Astrocyte (in vitro differentiated cells and primary cell): ENCODE measurements at regions not wholly inside any gene's neighbourhood (a gene's known extent, or its start where the extent isn't known, plus 50 kb on each side); places are given as distances from the start of the nearest gene placed in this dataset.

Experiments used
- DNase-seq: peaks from one replicate; pipeline ENCODE4 v3.0.0-alpha.2; 2010; ENCODE audit warnings: low read depth
- FAIRE-seq: peaks from 2 replicates; lab custom pipeline; 2011; peaks lifted over from hg19 to GRCh38; lab: Jason Lieb, UNC
- H2AFZ ChIP-seq: 2 replicates; pipeline ENCODE4 v1.6.0; 2012; ENCODE audit warnings: low read depth, low read length, inconsistent platforms
- H3K27ac ChIP-seq: 2 replicates; pipeline ENCODE4 v1.5.1; 2011; ENCODE audit warnings: low read depth, low read length, inconsistent platforms
- H3K27me3 ChIP-seq: 2 replicates; pipeline ENCODE4 v1.6.0; 2011; ENCODE audit warnings: low read length, inconsistent platforms; ENCODE audit not compliant: insufficient read depth
- H3K36me3 ChIP-seq: 2 replicates; pipeline ENCODE4 v1.5.1; 2011; ENCODE audit warnings: low read length, inconsistent platforms; ENCODE audit not compliant: insufficient read depth
- H3K4me1 ChIP-seq: 2 replicates; pipeline ENCODE4 v1.5.1; 2011; ENCODE audit warnings: low read length, inconsistent platforms; ENCODE audit not compliant: insufficient read depth
- H3K4me2 ChIP-seq: 2 replicates; pipeline ENCODE4 v1.6.0; 2012; ENCODE audit warnings: low read length, inconsistent platforms
- H3K4me3 ChIP-seq: 2 replicates; pipeline ENCODE4 v1.5.1; 2011; ENCODE audit warnings: low read depth, mild to moderate bottlenecking, low read length, inconsistent platforms; ENCODE audit not compliant: insufficient read depth
- H3K79me2 ChIP-seq: 2 replicates; pipeline ENCODE4 v1.6.0; 2012; ENCODE audit warnings: mild to moderate bottlenecking, low read length, inconsistent platforms; ENCODE audit not compliant: insufficient read depth
- H3K9ac ChIP-seq: 2 replicates; pipeline ENCODE4 v1.6.0; 2012; ENCODE audit warnings: mild to moderate bottlenecking, low read length, inconsistent platforms
- H3K9me3 ChIP-seq: 2 replicates; pipeline ENCODE4 v1.5.1; 2012; ENCODE audit warnings: low read depth, mild to moderate bottlenecking, low read length, inconsistent platforms; ENCODE audit not compliant: insufficient read depth
- H4K20me1 ChIP-seq: 2 replicates; pipeline ENCODE4 v1.6.0; 2012; ENCODE audit warnings: low read length, inconsistent platforms; ENCODE audit not compliant: insufficient read depth
- H3K27ac Mint-ChIP-seq: one replicate; pipeline ENCODE4 v1.8.0; 2021; ENCODE audit warnings: mild to moderate bottlenecking, mixed read lengths; ENCODE audit not compliant: unreplicated experiment
- H3K27me3 Mint-ChIP-seq: one replicate; pipeline ENCODE4 v1.8.0; 2021; ENCODE audit warnings: low read depth, mixed read lengths; ENCODE audit not compliant: unreplicated experiment
- H3K36me3 Mint-ChIP-seq: one replicate; pipeline ENCODE4 v1.8.0; 2021; ENCODE audit warnings: low read depth, mixed read lengths; ENCODE audit not compliant: unreplicated experiment
- H3K4me1 Mint-ChIP-seq: one replicate; pipeline ENCODE4 v1.8.0; 2021; ENCODE audit warnings: low read depth, mixed read lengths; ENCODE audit not compliant: unreplicated experiment
- H3K4me3 Mint-ChIP-seq: one replicate; pipeline ENCODE4 v1.8.0; 2021; ENCODE audit warnings: mild to moderate bottlenecking, moderate library complexity, mixed read lengths; ENCODE audit not compliant: unreplicated experiment
- H3K9me3 Mint-ChIP-seq: one replicate; pipeline ENCODE4 v1.8.0; 2021; ENCODE audit warnings: mild to moderate bottlenecking, mixed read lengths; ENCODE audit not compliant: unreplicated experiment
- CTCF ChIP-seq: IDR thresholded peaks from 2 replicates; pipeline ENCODE4 v1.5.1; 2011; ENCODE audit warnings: low read depth, mild to moderate bottlenecking, inconsistent platforms, low read length, moderate library complexity; ENCODE audit not compliant: insufficient read depth
- EZH2 ChIP-seq: IDR thresholded peaks from 2 replicates; pipeline ENCODE4 v1.6.1; 2012; ENCODE audit warnings: mild to moderate bottlenecking, low read length, inconsistent platforms; ENCODE audit not compliant: insufficient read depth

DNA sequence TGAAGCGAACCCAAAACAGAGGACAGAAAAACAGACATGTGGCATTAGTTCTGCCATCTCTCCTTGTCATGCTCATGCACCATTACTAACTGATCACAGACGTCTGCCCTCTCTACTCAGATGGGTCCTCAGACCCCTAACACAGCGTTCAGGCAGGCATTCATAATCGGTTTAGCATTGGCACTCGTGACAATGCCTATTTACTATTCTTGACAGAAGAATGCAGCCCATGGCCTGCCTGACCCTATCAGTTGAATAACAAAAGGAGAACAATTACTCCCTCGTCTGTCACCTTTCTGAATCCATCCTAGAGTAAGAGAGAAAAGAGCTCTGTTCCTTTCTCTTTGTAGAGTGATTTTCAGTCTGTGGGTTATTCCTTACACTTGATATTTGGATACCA lies 194.6 kb upstream of the PHYHIPL start:
- Histone ChIP-seq H3K9ac (no peak overlapping the region), H3K27me3 (no peaks in the 10 kb centered on the region)
- no peak overlapping the region for H3K4me3 Mint-ChIP-seq

GRCh38 chr10:58982470-58983239 lies 193.8 kb upstream of the PHYHIPL start:
- Histone ChIP-seq H3K9ac (no peak overlapping the region), H3K27ac (no peak overlapping the region), H3K4me2 (no peak overlapping the region), H4K20me1 (no peaks in the 10 kb centered on the region), H3K36me3 (no peaks in the 10 kb centered on the region), H3K27me3 (no peaks in the 10 kb centered on the region), H2AFZ (no peak overlapping the region), H3K4me3 (no peak overlapping the region), H3K4me1 (no peaks in the 10 kb centered on the region), H3K9me3 (no peaks in the 10 kb centered on the region), H3K79me2 (no peaks in the 10 kb centered on the region)
- FAIRE-seq (no peak), DNase-seq (no peak)
- Mint-ChIP-seq H3K9me3 (peaks cover 5% of the 10 kb centered on the region), H3K27me3 (no peaks in the 10 kb centered on the region), H3K4me3 (no peak overlapping the region), H3K4me1 (peaks cover 1% of the 10 kb centered on the region), H3K36me3 (no peaks in the 10 kb centered on the region), H3K27ac (no peak overlapping the region)
- TF ChIP-seq CTCF (no peak), EZH2 (no peak)

More for the DNA sequence above, 194.6 kb upstream of the PHYHIPL start:
- H3K36me3 ChIP-seq: no peaks in the 10 kb centered on the region
- no peak overlapping the region for H3K4me3 ChIP-seq
- no peak for TF ChIP-seq EZH2
- no peak for TF ChIP-seq CTCF
- no peaks in the 10 kb centered on the region for H3K9me3 ChIP-seq
- H2AFZ ChIP-seq: no peak overlapping the region
- H3K36me3 Mint-ChIP-seq: no peaks in the 10 kb centered on the region
- DNase-seq (no peak), FAIRE-seq (no peak)
- H3K4me1 Mint-ChIP-seq: peaks cover 1% of the 10 kb centered on the region
- H3K9me3 Mint-ChIP-seq: peaks cover 5% of the 10 kb centered on the region
- H3K27ac ChIP-seq: no peak overlapping the region
- no peaks in the 10 kb centered on the region for H3K4me1 ChIP-seq
- H4K20me1 ChIP-seq: no peaks in the 10 kb centered on the region
- no peak overlapping the region for H3K27ac Mint-ChIP-seq
- no peaks in the 10 kb centered on the region for H3K79me2 ChIP-seq
- no peaks in the 10 kb centered on the region for H3K27me3 Mint-ChIP-seq
- H3K4me2 ChIP-seq: no peak overlapping the region

DNA sequence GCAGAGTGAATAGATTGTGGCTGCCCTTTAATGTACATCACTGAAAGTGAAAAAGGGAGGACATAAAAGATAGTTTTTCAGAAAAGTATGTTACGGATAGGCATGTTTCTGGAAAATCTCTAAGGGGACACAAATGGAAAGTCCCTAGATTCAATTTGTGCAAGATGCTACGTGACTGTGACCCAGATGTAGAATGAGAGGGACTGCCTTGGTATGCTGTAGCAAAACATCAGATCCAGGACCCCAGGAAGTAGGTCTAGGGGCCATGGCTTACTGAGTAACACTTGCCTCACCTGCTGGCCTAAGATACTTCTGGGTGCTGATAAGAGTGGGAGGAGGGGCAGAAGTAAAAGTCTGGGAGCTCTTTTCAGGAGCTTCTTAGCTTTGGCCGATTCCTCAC lies 191.2 kb upstream of the PHYHIPL start:
- Mint-ChIP-seq H3K36me3 (peaks cover 3% of the 10 kb centered on the region), H3K27ac (no peak overlapping the region), H3K4me3 (no peak overlapping the region), H3K4me1 (peaks cover 1% of the 10 kb centered on the region), H3K9me3 (peaks cover 7% of the 10 kb centered on the region), H3K27me3 (peaks cover 3% of the 10 kb centered on the region)
- DNase-seq (no peak), FAIRE-seq (no peak)
- Histone ChIP-seq H3K27me3 (no peaks in the 10 kb centered on the region), H2AFZ (no peak overlapping the region), H4K20me1 (no peaks in the 10 kb centered on the region), H3K9me3 (no peaks in the 10 kb centered on the region), H3K4me2 (no peak overlapping the region), H3K4me3 (no peak overlapping the region), H3K36me3 (no peaks in the 10 kb centered on the region), H3K9ac (no peak overlapping the region), H3K79me2 (no peaks in the 10 kb centered on the region), H3K27ac (no peak overlapping the region), H3K4me1 (no peaks in the 10 kb centered on the region)
- TF ChIP-seq EZH2 (no peak), CTCF (no peak)
